ENCODE measurements at regions not wholly inside any gene's neighbourhood (a gene's known extent, or its start where the extent isn't known, plus 50 kb on each side); places are given as distances from the start of the nearest gene placed in this dataset.

DNA sequence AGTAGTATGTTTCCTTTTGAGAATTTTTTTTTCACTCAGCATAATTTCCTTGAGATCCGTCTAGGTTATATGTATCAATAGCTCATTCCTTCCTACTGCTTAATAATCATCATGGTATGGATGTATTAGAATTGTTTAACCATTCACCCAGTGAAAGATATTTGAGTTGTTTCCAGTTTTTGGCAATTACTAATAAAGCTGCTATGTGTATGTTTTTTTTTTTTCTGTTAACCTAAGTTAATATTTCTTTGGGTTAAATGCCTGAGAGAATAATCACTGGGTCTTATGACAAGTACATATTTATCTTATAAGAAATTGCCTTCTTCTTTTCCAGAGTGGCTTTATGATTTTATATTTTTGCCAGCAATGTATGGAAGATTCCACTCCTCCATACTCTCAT is 96.4 kb upstream of the ST6GAL2 start:
- TF ChIP-seq POLR2A (IDR thresholded peaks at IDR 0.05): no peak
- TF ChIP-seq, protein P1, sequence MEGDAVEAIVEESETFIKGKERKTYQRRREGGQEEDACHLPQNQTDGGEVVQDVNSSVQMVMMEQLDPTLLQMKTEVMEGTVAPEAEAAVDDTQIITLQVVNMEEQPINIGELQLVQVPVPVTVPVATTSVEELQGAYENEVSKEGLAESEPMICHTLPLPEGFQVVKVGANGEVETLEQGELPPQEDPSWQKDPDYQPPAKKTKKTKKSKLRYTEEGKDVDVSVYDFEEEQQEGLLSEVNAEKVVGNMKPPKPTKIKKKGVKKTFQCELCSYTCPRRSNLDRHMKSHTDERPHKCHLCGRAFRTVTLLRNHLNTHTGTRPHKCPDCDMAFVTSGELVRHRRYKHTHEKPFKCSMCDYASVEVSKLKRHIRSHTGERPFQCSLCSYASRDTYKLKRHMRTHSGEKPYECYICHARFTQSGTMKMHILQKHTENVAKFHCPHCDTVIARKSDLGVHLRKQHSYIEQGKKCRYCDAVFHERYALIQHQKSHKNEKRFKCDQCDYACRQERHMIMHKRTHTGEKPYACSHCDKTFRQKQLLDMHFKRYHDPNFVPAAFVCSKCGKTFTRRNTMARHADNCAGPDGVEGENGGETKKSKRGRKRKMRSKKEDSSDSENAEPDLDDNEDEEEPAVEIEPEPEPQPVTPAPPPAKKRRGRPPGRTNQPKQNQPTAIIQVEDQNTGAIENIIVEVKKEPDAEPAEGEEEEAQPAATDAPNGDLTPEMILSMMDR (IDR thresholded peaks at IDR 0.05 in 4 of 5, conservative IDR thresholded peaks at IDR 0.05 in 1 of 5): no peak

All from gastrocnemius medialis (tissue), 4 donors.